ENCODE measurements at regions not wholly inside any gene's neighbourhood (a gene's known extent, or its start where the extent isn't known, plus 50 kb on each side); places are given as distances from the start of the nearest gene placed in this dataset.

DNA sequence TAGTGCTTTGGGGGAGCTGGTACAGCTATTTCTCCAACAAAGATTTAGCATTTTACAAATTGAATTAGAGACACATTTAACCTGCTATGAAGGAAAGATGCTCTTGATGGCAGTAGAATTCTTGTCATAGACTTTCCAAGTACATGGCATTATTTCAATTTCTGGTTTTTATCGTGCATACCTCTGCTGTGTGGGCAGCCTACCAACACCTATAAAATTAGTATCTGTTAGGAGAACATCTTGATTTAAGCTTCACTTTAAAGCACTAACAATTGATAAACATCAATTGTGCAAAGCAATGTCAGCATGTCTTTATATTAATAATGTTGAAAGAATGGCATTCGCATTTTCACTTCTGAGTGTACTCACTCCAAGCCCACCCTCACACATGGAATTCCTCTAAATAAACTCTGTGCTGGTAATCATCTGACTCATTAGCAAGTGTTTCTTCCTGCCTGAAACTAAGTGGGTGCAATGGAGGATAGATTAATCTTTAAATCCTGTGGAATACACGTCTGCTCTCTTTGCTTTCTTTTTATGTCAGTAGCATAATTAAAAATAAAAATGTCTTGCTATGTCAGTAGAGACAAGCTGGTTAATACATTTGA is 279.8 kb upstream of the MAGEB18 start:
- TF ChIP-seq L3MBTL2 (conservative IDR thresholded peaks at IDR 0.05) (no peak), BHLHE40 (IDR thresholded peaks at IDR 0.05; ENCODE audit: borderline replicate concordance) (no peak), ARNT (IDR thresholded peaks at IDR 0.05) (no peak), SP1 (IDR thresholded peaks at IDR 0.05) (no peak)

Data from HEK293T (cell line).